ENCODE measurements at regions not wholly inside any gene's neighbourhood (a gene's known extent, or its start where the extent isn't known, plus 50 kb on each side); places are given as distances from the start of the nearest gene placed in this dataset.

GRCh38 chr20:39535301-39535700 is 573.2 kb downstream of the DHX35 start:
- no peak for TF ChIP-seq CTCF (IDR thresholded peaks at IDR 0.05; ENCODE audit: poor library complexity)
- no peak for TF ChIP-seq EZH2phosphoT487 (IDR thresholded peaks at IDR 0.05; ENCODE audit: low read depth, severe bottlenecking, unreplicated experiment)
- no peak for TF ChIP-seq EZH2 (IDR thresholded peaks at IDR 0.05; ENCODE audit: borderline replicate concordance)
